GM19372 (cell line): ENCODE measurements at regions not wholly inside any gene's neighbourhood (a gene's known extent, or its start where the extent isn't known, plus 50 kb on each side); places are given as distances from the start of the nearest gene placed in this dataset.

Experiments used
- ATAC-seq: cut with Tn5 transposase; IDR thresholded peaks from one replicate; pipeline ENCODE4 v1.9.1; 2021; ENCODE audit warnings: mild to moderate bottlenecking, low read depth, moderate library complexity; ENCODE audit not compliant: unreplicated experiment

GRCh38 chr9:81141961-81142360 lies 547.4 kb downstream of the TLE1 start:
- no peak for ATAC-seq

- no peak for ATAC-seq
Measured at GRCh38 chr9:81137976-81138568, 551.3 kb downstream of the TLE1 start.

GRCh38 chr9:81132796-81133195 lies 556.6 kb downstream of the TLE1 start:
- no peak for ATAC-seq

- ATAC-seq, result no peak
Measured at GRCh38 chr9:81132318-81132717, 557.0 kb downstream of the TLE1 start.

- ATAC-seq, result no peak
Measured at GRCh38 chr9:81128701-81129100, 560.6 kb downstream of the TLE1 start.

GRCh38 chr9:81125446-81126092 lies 563.8 kb downstream of the TLE1 start:
- no peak for ATAC-seq

GRCh38 chr9:81123526-81123925 lies 565.8 kb downstream of the TLE1 start:
- ATAC-seq, result no peak

- no peak for ATAC-seq
Measured at GRCh38 chr9:81122749-81123148, 566.6 kb downstream of the TLE1 start.

- ATAC-seq, result no peak
Measured at GRCh38 chr9:81119591-81119990, 569.8 kb downstream of the TLE1 start.

- no peak for ATAC-seq
Measured at GRCh38 chr9:81118416-81118815, 570.9 kb downstream of the TLE1 start.

GRCh38 chr9:81116340-81117137 lies 572.8 kb downstream of the TLE1 start:
- ATAC-seq, result no peak

GRCh38 chr9:81113453-81114124 lies 575.8 kb downstream of the TLE1 start:
- no peak for ATAC-seq

GRCh38 chr9:81112627-81113452 lies 576.5 kb downstream of the TLE1 start:
- ATAC-seq, result no peak

- ATAC-seq, result no peak
Measured at GRCh38 chr9:81108821-81109220, 580.5 kb downstream of the TLE1 start.

GRCh38 chr9:81108391-81108790 lies 581.0 kb downstream of the TLE1 start:
- ATAC-seq, result no peak

- no peak for ATAC-seq
Measured at GRCh38 chr9:81103597-81104471, 585.5 kb downstream of the TLE1 start.

GRCh38 chr9:81097131-81097847 lies 592.1 kb downstream of the TLE1 start:
- ATAC-seq, result no peak

GRCh38 chr9:81096625-81097024 lies 592.7 kb downstream of the TLE1 start:
- no peak for ATAC-seq

- no peak for ATAC-seq
Measured at GRCh38 chr9:81092057-81092456, 597.3 kb downstream of the TLE1 start.
